ENCODE measurements at regions not wholly inside any gene's neighbourhood (a gene's known extent, or its start where the extent isn't known, plus 50 kb on each side); places are given as distances from the start of the nearest gene placed in this dataset.

- Histone ChIP-seq H3K27ac (ENCODE audit: low read depth, low read length) (no peak overlapping the region), H3K36me3 (ENCODE audit: control insufficient read depth in 1 of 2, insufficient read depth in 2 of 2, low read length in 2 of 2) (no peaks in the 10 kb centered on the region), H3K4me2 (ENCODE audit: low read length) (no peak overlapping the region), H3K9ac (ENCODE audit: low read length) (no peak overlapping the region), H3K27me3 (ENCODE audit: insufficient read depth, low read length) (no peaks in the 10 kb centered on the region), H3K9me2 (ENCODE audit: insufficient read depth) (no peaks in the 10 kb centered on the region), H4K20me1 (ENCODE audit: insufficient read depth) (no peaks in the 10 kb centered on the region), H3K9me3 (ENCODE audit: control insufficient read depth in 1 of 2, insufficient read depth in 1 of 2, low read depth in 1 of 2, low read length in 2 of 2) (peaks cover 3 to 16% of the 10 kb centered on the region in 2 experiments; a peak in 2 of 4 replicates), H2AFZ (ENCODE audit: low read depth, low read length, poor library complexity, severe bottlenecking) (no peak overlapping the region), H3K4me3 (replicated peaks in 1 of 2; ENCODE audit: low read depth in 1 of 2, low read length in 2 of 2) (no peak overlapping the region), H3K4me1 (ENCODE audit: control insufficient read depth in 1 of 2, insufficient read depth in 2 of 2, low read length in 2 of 2) (no peaks in the 10 kb centered on the region), H3K79me2 (ENCODE audit: insufficient read depth, low read length) (no peaks in the 10 kb centered on the region)
- ATAC-seq (no peak), DNase-seq (ENCODE audit: low read depth, low spot score) (no peak)
- ChIA-PET POLR2A (no interaction called here), RAD21 (ENCODE audit: low non-redundant PET in 1 of 2, low total read pairs in 2 of 2, uncharacterized antibody in 2 of 2, unreplicated experiment in 2 of 2) (no interaction called here), CTCF (no interaction called here)
- BruUV-seq (replicated peaks), result no TSS peak
- intact Hi-C loops (cut with micrococcal nuclease), result no loop called here
- TF ChIP-seq ZFX (IDR thresholded peaks at IDR 0.05), result no peak
- TF ChIP-seq EZH2phosphoT487 (IDR thresholded peaks at IDR 0.05; ENCODE audit: borderline replicate concordance), result no peak
- TF ChIP-seq CEBPB (IDR thresholded peaks at IDR 0.05; ENCODE audit: low read depth), result no peak
- TF ChIP-seq YY1 (IDR thresholded peaks at IDR 0.05; ENCODE audit: extremely low read depth, insufficient replicate concordance, low read depth, low read length), result no peak
- no peak for TF ChIP-seq EGR1 (IDR thresholded peaks at IDR 0.05; ENCODE audit: low read depth)
- no peak for TF ChIP-seq SP1 (IDR thresholded peaks at IDR 0.05; ENCODE audit: low read depth)
These were observed 488.4 kb upstream of the TECRL start for GRCh38 chr4:64897683-64898082.

- DNase-seq (ENCODE audit: low read depth, low spot score) (no peak), ATAC-seq (no peak)
- no peaks in the 10 kb centered on the region for H3K36me3 ChIP-seq (ENCODE audit: control insufficient read depth in 1 of 2, insufficient read depth in 2 of 2, low read length in 2 of 2)
- no peaks in the 10 kb centered on the region for H3K4me1 ChIP-seq (ENCODE audit: control insufficient read depth in 1 of 2, insufficient read depth in 2 of 2, low read length in 2 of 2)
- H3K4me3 ChIP-seq (replicated peaks in 1 of 2; ENCODE audit: low read depth in 1 of 2, low read length in 2 of 2), result no peak overlapping the region
- H3K79me2 ChIP-seq (ENCODE audit: insufficient read depth, low read length), result no peaks in the 10 kb centered on the region
- H3K9me3 ChIP-seq (ENCODE audit: control insufficient read depth in 1 of 2, insufficient read depth in 1 of 2, low read depth in 1 of 2, low read length in 2 of 2), result peaks cover 3 to 12% of the 10 kb centered on the region in 2 experiments; a peak in 3 of 4 replicates
- no peaks in the 10 kb centered on the region for H4K20me1 ChIP-seq (ENCODE audit: insufficient read depth)
- H3K27me3 ChIP-seq (ENCODE audit: insufficient read depth, low read length), result no peaks in the 10 kb centered on the region
- TF ChIP-seq MAX (IDR thresholded peaks at IDR 0.05), result no peak
- RAD21 ChIA-PET (ENCODE audit: low non-redundant PET in 1 of 2, low total read pairs in 2 of 2, uncharacterized antibody in 2 of 2, unreplicated experiment in 2 of 2), result no interaction called here
- CTCF ChIA-PET, result no interaction called here
- no peak overlapping the region for H3K4me2 ChIP-seq (ENCODE audit: low read length)
- POLR2A ChIA-PET, result no interaction called here
- no TSS peak for BruUV-seq (replicated peaks)
- H3K9ac ChIP-seq (ENCODE audit: low read length), result no peak overlapping the region
- no peak overlapping the region for H3K27ac ChIP-seq (ENCODE audit: low read depth, low read length)
- intact Hi-C loops (cut with micrococcal nuclease), result no loop called here
- H2AFZ ChIP-seq (ENCODE audit: low read depth, low read length, poor library complexity, severe bottlenecking), result no peak overlapping the region
- H3K9me2 ChIP-seq (ENCODE audit: insufficient read depth), result no peaks in the 10 kb centered on the region
These were observed 485.8 kb upstream of the TECRL start for GRCh38 chr4:64895031-64895430.

Measured in HCT116 (cell line).